Liver (tissue), 7 donors: ENCODE measurements at regions not wholly inside any gene's neighbourhood (a gene's known extent, or its start where the extent isn't known, plus 50 kb on each side); places are given as distances from the start of the nearest gene placed in this dataset.

Source experiments
- DNase-seq: peaks from one replicate; pipeline ENCODE4 v3.0.0-alpha.2; 2017; ENCODE audit warnings: low spot score
- H3K27ac ChIP-seq, 2 donors: one replicate each; pipeline ENCODE4 v1.7.0; 2013; ENCODE audit warnings: inconsistent platforms in 2 of 2, low read length in 2 of 2, control low read depth in 1 of 2, low read depth in 1 of 2, mild to moderate bottlenecking in 1 of 2
- H3K27me3 ChIP-seq, 4 donors: one replicate each; pipeline versions ENCODE4 v1.6.1 to v1.7.0; 2013; ENCODE audit warnings: low read length in 3 of 4, inconsistent platforms in 1 of 4, mild to moderate bottlenecking in 1 of 4, moderate library complexity in 1 of 4; ENCODE audit not compliant: control insufficient read depth in 4 of 4, insufficient read depth in 4 of 4
- H3K36me3 ChIP-seq, 4 donors: one replicate each; pipeline versions ENCODE4 v1.6.1 to v1.7.0; 2013; ENCODE audit warnings: low read length in 3 of 4, mild to moderate bottlenecking in 3 of 4, low read depth in 1 of 4, moderate library complexity in 1 of 4; ENCODE audit not compliant: control insufficient read depth in 4 of 4, insufficient read depth in 3 of 4
- H3K4me1 ChIP-seq, 4 donors: one replicate each; pipeline versions ENCODE4 v1.6.1 to v1.7.0; 2013; ENCODE audit warnings: low read length in 3 of 4, mild to moderate bottlenecking in 3 of 4, moderate library complexity in 1 of 4; ENCODE audit not compliant: control insufficient read depth in 4 of 4, insufficient read depth in 4 of 4
- H3K4me3 ChIP-seq, 3 donors: one replicate each; pipeline versions ENCODE4 v1.6.1 to v1.7.0; 2013; ENCODE audit warnings: low read length in 3 of 3, control low read depth in 1 of 3, low read depth in 1 of 3, mild to moderate bottlenecking in 1 of 3
- H3K9ac ChIP-seq, 2 donors: one replicate each; pipeline ENCODE4 v1.7.0; 2013; ENCODE audit warnings: low read length in 2 of 2, mild to moderate bottlenecking in 2 of 2, moderate library complexity in 2 of 2, control low read depth in 1 of 2, low read depth in 1 of 2
- H3K9me3 ChIP-seq, 4 donors: one replicate each; pipeline versions ENCODE4 v1.6.1 to v1.7.0; 2013; ENCODE audit warnings: low read length in 3 of 4; ENCODE audit not compliant: control insufficient read depth in 4 of 4
- ATF3 ChIP-seq: IDR thresholded peaks from 2 replicates; pipeline ENCODE4 v1.6.1; 2016; ENCODE audit warnings: antibody characterized with exemption
- EGR1 ChIP-seq, 2 donors: IDR thresholded peaks; 2 replicates each; pipeline ENCODE4 v1.6.1; 2016 to 2018; ENCODE audit warnings: antibody characterized with exemption in 2 of 2, low read depth in 2 of 2
- FOXA1 ChIP-seq: IDR thresholded peaks from 2 replicates; pipeline ENCODE4 v1.6.1; 2016; ENCODE audit warnings: antibody characterized with exemption
- FOXA2 ChIP-seq: IDR thresholded peaks from 2 replicates; pipeline ENCODE4 v1.6.1; 2016; ENCODE audit warnings: antibody characterized with exemption
- MAX ChIP-seq: IDR thresholded peaks from 2 replicates; pipeline ENCODE4 v1.6.1; 2016; ENCODE audit warnings: antibody characterized with exemption
- NR2F2 ChIP-seq: IDR thresholded peaks from 2 replicates; pipeline ENCODE4 v1.6.1; 2016; ENCODE audit warnings: antibody characterized with exemption
- RAD21 ChIP-seq, 2 donors: IDR thresholded peaks; 2 replicates each; pipeline ENCODE4 v1.6.1; 2016; ENCODE audit warnings: antibody characterized with exemption in 2 of 2, mild to moderate bottlenecking in 2 of 2
- REST ChIP-seq: IDR thresholded peaks from 2 replicates; pipeline ENCODE4 v1.6.1; 2016; ENCODE audit warnings: antibody characterized with exemption, mild to moderate bottlenecking
- RXRA ChIP-seq, 2 donors: IDR thresholded peaks; 2 replicates each; pipeline ENCODE4 v1.6.1; 2017 to 2018; ENCODE audit warnings: antibody characterized with exemption in 2 of 2, mild to moderate bottlenecking in 1 of 2
- TAF1 ChIP-seq: conservative IDR thresholded peaks from 2 replicates; pipeline ENCODE4 v1.6.1; 2016; ENCODE audit warnings: antibody characterized with exemption, mild to moderate bottlenecking
- ZBTB33 ChIP-seq: IDR thresholded peaks from 2 replicates; pipeline ENCODE4 v1.6.1; 2016; ENCODE audit warnings: antibody characterized with exemption
- WGBS: extraction: QIAGEN DNeasy Blood & Tissue Kit; methylation state at CpG from one replicate; pipeline ENCODE4 v1.1.7; 2013; 5-methylcytosine and 5-hydroxymethylcytosine counted together
- donor health status: healthy.
- donor health status: healthy.
- donor health status: healthy.
- donor health status: healthy.

GRCh38 chr15:94535298-94536048 is 304.1 kb downstream of the MCTP2 start:
- no peak overlapping the region for H3K27ac ChIP-seq
- H3K4me3 ChIP-seq = no peak overlapping the region
- H3K27me3 ChIP-seq = peaks cover 0 to 4% (median 0%) of the 10 kb centered on the region in 4 donors
- H3K4me1 ChIP-seq = peaks cover 0 to 2% (median 0%) of the 10 kb centered on the region in 4 donors
- H3K36me3 ChIP-seq = no peaks in the 10 kb centered on the region
- TF ChIP-seq FOXA1 (no peak), EGR1 (IDR thresholded peaks at IDR 0.05; ENCODE audit: low read depth in 2 of 2) (no peak), ATF3 (no peak)
- WGBS = 91% methylated on average over 2 of the region's 2 CpGs
- no peak for DNase-seq
- H3K9ac ChIP-seq = no peak overlapping the region
- H3K9me3 ChIP-seq = no peaks in the 10 kb centered on the region

- H3K36me3 ChIP-seq = no peaks in the 10 kb centered on the region
These were observed 305.2 kb downstream of the MCTP2 start for GRCh38 chr15:94536549-94536948.

More at GRCh38 chr15:94536549-94536948, 305.2 kb downstream of the MCTP2 start:
- H3K27me3 ChIP-seq = peaks cover 0 to 4% (median 0%) of the 10 kb centered on the region in 4 donors
- no peak overlapping the region for H3K27ac ChIP-seq
- H3K4me1 ChIP-seq = peaks cover 0 to 2% (median 0%) of the 10 kb centered on the region in 4 donors
- H3K9ac ChIP-seq = no peak overlapping the region
- 54% methylated on average over 3 of the region's 3 CpGs for WGBS
- no peak overlapping the region for H3K4me3 ChIP-seq
- DNase-seq = no peak
- no peak for TF ChIP-seq FOXA2
- TF ChIP-seq ZBTB33 = no peak
- TF ChIP-seq RXRA (IDR thresholded peaks at IDR 0.05) = no peak
- no peak for TF ChIP-seq TAF1
- no peak for TF ChIP-seq MAX
- no peak for TF ChIP-seq ATF3
- no peak for TF ChIP-seq EGR1 (IDR thresholded peaks at IDR 0.05; ENCODE audit: low read depth in 2 of 2)
- TF ChIP-seq RAD21 (IDR thresholded peaks at IDR 0.05) = no peak
- no peak for TF ChIP-seq NR2F2
- no peak for TF ChIP-seq FOXA1
- TF ChIP-seq REST = no peak
- no peaks in the 10 kb centered on the region for H3K9me3 ChIP-seq
